ENCODE measurements at regions not wholly inside any gene's neighbourhood (a gene's known extent, or its start where the extent isn't known, plus 50 kb on each side); places are given as distances from the start of the nearest gene placed in this dataset.

DNA sequence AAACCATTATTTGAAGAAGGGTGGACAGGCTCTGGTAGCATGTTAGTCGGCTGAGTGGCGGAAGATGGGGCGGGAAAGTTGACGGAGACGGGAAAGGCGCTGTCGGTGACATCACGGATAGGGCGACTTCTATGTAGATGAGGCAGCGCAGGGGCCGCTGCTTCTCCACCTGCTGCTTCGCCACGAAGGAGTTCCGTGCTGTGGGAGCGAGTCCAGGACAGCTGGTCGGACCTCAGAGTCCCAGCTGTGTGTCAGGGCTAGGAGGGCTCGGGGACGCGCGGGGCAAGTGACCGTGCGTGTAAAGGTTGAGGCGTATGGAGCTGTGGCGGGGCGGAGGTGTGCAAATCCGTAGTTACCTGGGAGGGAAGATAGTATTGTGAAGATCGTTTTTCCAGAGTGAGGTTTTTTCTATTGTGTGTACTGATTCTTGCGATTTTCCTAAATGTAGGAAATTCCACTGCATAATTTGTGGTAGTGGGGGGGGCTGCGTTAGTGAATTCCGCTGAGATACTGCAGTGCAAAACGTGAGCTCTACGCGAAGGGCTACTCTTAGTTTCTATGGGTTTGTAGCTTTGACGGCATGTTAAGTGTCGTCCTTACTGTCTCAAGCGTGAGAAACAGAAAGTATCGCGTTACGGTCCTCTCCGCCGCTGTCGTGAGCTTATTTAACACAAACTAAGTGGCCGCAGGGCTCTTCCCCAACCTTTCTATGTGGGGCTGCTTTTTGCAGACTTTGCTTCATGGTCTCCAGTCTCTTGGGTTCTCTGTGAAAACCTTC lies 111.2 kb upstream of the NBPF11 start:
- TF ChIP-seq SRF (IDR thresholded peaks at IDR 0.05; ENCODE audit: low read depth in 2 of 2, low read length in 2 of 2), result no peak
- TF ChIP-seq, protein P1, sequence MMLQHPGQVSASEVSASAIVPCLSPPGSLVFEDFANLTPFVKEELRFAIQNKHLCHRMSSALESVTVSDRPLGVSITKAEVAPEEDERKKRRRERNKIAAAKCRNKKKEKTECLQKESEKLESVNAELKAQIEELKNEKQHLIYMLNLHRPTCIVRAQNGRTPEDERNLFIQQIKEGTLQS (IDR thresholded peaks at IDR 0.05; ENCODE audit: borderline replicate concordance, extremely low read depth, low read depth, low read length), result no peak
- TF ChIP-seq CREB1 (IDR thresholded peaks at IDR 0.05; ENCODE audit: low read depth), result peak; percentile 63
- TF ChIP-seq, protein P2, sequence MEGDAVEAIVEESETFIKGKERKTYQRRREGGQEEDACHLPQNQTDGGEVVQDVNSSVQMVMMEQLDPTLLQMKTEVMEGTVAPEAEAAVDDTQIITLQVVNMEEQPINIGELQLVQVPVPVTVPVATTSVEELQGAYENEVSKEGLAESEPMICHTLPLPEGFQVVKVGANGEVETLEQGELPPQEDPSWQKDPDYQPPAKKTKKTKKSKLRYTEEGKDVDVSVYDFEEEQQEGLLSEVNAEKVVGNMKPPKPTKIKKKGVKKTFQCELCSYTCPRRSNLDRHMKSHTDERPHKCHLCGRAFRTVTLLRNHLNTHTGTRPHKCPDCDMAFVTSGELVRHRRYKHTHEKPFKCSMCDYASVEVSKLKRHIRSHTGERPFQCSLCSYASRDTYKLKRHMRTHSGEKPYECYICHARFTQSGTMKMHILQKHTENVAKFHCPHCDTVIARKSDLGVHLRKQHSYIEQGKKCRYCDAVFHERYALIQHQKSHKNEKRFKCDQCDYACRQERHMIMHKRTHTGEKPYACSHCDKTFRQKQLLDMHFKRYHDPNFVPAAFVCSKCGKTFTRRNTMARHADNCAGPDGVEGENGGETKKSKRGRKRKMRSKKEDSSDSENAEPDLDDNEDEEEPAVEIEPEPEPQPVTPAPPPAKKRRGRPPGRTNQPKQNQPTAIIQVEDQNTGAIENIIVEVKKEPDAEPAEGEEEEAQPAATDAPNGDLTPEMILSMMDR (IDR thresholded peaks at IDR 0.05 in 2 of 3, conservative IDR thresholded peaks at IDR 0.05 in 1 of 3; ENCODE audit: control insufficient read depth in 2 of 3, extremely low read depth in 1 of 3, insufficient read depth in 1 of 3, low read depth in 3 of 3, low read length in 3 of 3), result no peak
- peak; percentile 70 for TF ChIP-seq SMAD1 (IDR thresholded peaks at IDR 0.05; ENCODE audit: low read depth, partially characterized antibody)
- no peak for TF ChIP-seq SPI1 (IDR thresholded peaks at IDR 0.05; ENCODE audit: borderline replicate concordance, insufficient read depth, low read depth, low read length)
- peak; percentile 97 for TF ChIP-seq POU2F2 (IDR thresholded peaks at IDR 0.05; ENCODE audit: borderline replicate concordance, low read depth, low read length)
- TF ChIP-seq HDAC2 (IDR thresholded peaks at IDR 0.05), result no peak
- TF ChIP-seq POLR2A (IDR thresholded peaks at IDR 0.05; ENCODE audit: low read depth, low read length), result peak; percentile 94
- TF ChIP-seq, protein P3, sequence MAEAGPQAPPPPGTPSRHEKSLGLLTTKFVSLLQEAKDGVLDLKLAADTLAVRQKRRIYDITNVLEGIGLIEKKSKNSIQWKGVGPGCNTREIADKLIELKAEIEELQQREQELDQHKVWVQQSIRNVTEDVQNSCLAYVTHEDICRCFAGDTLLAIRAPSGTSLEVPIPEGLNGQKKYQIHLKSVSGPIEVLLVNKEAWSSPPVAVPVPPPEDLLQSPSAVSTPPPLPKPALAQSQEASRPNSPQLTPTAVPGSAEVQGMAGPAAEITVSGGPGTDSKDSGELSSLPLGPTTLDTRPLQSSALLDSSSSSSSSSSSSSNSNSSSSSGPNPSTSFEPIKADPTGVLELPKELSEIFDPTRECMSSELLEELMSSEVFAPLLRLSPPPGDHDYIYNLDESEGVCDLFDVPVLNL (IDR thresholded peaks at IDR 0.05; ENCODE audit: low read depth, low read length), result no peak
- peak; percentile 83; the same call in 1 of the 2 replicates for TF ChIP-seq EZH2 (IDR thresholded peaks at IDR 0.05; ENCODE audit: borderline replicate concordance, control insufficient read depth, low read depth, low read length)
- no peak for TF ChIP-seq FOS (IDR thresholded peaks at IDR 0.05; ENCODE audit: borderline replicate concordance, extremely low read depth, insufficient read length)
